B cell (primary cell): ENCODE measurements at regions not wholly inside any gene's neighbourhood (a gene's known extent, or its start where the extent isn't known, plus 50 kb on each side); places are given as distances from the start of the nearest gene placed in this dataset.

Experiments used
- CTCF ChIP-seq: fragments of 200-600 bp; IDR thresholded peaks from one replicate; pipeline ENCODE4 v1.8.0; 2022; ENCODE audit warnings: antibody characterized with exemption, mild to moderate bottlenecking
- EZH2 ChIP-seq: IDR thresholded peaks from 2 replicates; pipeline ENCODE4 v1.6.1; 2012; ENCODE audit warnings: borderline replicate concordance, low read depth, mild to moderate bottlenecking, moderate library complexity, low read length; ENCODE audit not compliant: insufficient read depth, poor library complexity, severe bottlenecking

- TF ChIP-seq CTCF, result no peak
- TF ChIP-seq EZH2, result no peak
Observed at GRCh38 chr17:79167486-79167885, 92.9 kb downstream of the ENGASE start.
